ENCODE measurements at regions not wholly inside any gene's neighbourhood (a gene's known extent, or its start where the extent isn't known, plus 50 kb on each side); places are given as distances from the start of the nearest gene placed in this dataset.
"Not testable (repeated sequence)": the region's sequence is repeated elsewhere in the genome, so short reads cannot be mapped to it uniquely, and the experiment has no call there.

GRCh38 chr1:38746941-38747600, 112.5 kb downstream of the RRAGC start:
- no peak for DNase-seq

- no peak for DNase-seq
Measured at GRCh38 chr1:38746402-38746935, 113.1 kb downstream of the RRAGC start.

DNA sequence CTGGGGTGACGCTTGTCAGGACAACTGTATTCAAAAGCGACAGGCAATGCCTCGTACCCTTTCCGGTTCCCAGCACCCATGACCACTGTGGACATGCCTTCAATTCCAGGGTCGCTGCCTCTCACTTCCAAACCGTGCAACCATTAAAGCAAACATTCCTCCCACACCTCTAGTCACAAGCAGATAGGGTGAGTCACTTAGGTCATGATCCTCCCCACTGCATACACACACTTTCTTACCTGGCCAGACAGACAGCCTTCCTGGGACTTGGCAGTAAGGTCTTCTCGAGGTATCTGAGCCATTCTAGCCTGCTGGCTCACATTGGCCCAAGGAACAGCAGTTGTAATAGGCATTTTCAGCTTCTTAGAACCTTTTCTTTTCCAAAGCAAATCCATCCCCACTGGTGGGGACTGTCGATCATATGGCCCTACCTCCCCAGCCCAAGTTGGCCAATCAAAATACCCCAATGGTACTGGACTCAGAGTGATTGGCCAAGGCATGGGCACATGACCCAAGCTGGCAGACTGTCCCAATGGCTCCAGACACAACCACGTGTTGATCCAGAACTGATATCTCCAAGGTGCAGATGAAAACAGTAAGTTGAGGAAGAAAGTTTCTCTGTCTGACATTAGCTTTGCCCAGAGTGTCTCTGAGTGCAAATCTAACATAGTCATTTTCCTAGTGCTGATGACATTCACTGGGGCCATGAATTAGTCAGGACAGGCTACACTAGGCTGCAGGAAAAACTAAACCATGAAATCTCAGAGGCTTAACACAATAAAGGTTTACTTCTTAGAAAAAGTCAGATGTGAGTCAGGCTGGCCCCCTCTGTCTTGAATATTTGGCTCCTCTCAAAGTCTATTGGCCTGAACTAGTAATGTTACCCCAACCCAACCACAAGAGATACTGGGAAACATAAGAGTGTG, 113.8 kb downstream of the RRAGC start:
- no peak for DNase-seq

DNA sequence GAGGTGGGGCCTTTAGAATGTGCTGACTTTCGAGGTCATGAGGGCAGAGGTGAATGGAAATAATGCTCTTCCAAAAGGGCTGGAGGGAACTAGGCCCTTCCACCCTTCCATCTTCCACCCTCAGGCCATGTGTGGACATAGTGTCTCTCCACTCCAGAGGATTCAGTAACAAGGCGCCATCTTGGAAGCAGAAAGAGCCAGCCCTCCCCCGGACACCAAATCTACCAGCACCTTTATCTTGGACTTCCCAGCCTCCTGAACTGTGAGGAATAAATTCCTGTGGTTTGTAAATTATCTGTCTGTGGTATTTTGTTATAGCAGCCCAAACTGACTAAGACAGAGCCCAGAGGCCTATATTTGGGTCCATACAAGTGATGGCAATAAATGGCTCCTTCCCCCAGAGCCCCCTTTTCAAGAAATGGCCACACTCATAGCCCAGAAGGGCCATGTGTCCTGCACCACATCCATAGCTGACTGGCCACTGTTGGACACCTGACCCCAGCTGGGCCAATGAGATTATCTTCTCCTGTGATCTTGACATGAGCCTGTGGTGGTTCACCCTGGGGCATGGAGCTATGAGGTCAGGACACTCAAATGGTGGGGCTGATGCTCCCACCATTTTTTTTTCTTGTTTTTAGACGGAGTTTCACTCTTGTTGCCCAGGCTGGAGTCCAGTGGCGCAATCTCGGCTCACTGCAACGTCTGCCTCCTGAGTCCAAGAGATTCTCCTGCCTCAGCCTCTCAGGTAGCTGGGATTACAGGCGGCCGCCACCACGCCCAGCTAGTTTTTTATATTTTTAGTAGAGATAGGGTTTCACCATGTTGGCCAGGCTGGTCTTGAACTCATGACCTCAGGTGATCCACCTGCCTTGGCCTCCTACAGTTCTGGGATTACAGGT, 114.9 kb downstream of the RRAGC start:
- no peak for DNase-seq

- DNase-seq = no peak
Measured at GRCh38 chr1:38743184-38743583, 116.4 kb downstream of the RRAGC start.

GRCh38 chr1:38741341-38741740, 118.2 kb downstream of the RRAGC start:
- DNase-seq = no peak

GRCh38 chr1:38740487-38740886, 119.1 kb downstream of the RRAGC start:
- no peak for DNase-seq

DNA sequence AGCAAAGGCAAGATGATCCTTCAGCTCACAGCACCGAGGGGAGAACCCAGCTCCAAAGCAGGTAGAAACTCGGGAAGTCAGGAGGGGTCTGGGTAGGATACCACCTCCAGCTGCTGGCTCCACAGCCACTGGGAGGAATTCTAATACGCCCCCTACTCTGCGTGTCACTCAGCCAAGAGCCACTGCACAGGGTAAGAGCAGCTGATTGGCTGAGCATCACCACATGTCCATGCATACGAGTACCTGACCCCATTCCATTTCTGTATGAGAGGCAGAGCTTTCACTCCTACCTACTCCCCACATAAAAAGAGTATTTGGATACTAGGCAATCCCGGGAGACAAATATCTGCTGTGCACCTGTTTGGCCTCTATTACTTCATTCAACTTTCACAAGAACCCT, 121.4 kb downstream of the RRAGC start:
- DNase-seq = no peak

GRCh38 chr1:38736399-38736798, 123.2 kb downstream of the RRAGC start:
- no peak for DNase-seq

DNA sequence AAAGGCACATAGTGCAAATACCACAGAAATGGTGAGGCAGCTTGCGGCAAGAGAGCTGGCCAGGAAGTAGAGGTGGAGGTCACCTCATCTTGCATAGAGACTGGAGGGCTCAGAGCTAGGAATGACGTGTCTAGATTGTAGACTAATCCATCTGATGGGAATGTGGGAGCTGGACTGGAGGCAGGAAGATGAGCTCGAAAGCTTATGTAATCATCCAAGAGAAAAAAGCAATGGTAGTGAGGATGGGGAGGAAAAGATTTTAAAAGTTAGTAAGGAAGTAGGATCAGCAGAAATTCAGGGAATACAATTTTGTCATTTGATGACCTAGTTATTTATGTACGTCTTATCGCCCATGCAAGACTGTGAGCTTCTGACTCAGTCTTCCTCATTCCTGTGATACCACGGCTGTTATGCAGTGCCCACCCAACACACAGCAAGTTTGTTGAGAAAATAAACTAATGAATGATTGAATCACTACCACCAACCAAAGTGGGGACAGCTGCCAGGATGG, 123.9 kb downstream of the RRAGC start:
- DNase-seq = no peak

- no peak for DNase-seq
Measured at GRCh38 chr1:38733761-38734160, 125.8 kb downstream of the RRAGC start.

- DNase-seq = no peak
Measured at GRCh38 chr1:38730511-38731397, 128.8 kb downstream of the RRAGC start.

DNA sequence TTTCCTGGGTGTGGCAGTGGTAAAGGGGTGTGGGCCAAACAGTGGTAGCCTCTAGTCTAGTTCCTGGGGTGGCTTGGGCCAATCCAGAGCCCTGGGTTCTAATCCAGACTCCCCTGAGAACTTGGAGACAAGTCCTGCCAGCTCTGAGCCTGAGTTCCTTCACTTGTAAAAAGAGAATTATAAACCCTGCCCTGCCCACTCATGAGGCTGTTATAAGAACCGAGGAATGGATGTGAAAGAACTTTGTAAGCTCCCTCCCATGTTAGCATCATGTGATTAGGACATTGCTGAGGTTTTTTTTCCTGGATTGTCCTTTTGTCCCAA, 131.0 kb downstream of the RRAGC start:
- no peak for DNase-seq

GRCh38 chr1:38727684-38728584, 131.6 kb downstream of the RRAGC start:
- no peak for DNase-seq

DNA sequence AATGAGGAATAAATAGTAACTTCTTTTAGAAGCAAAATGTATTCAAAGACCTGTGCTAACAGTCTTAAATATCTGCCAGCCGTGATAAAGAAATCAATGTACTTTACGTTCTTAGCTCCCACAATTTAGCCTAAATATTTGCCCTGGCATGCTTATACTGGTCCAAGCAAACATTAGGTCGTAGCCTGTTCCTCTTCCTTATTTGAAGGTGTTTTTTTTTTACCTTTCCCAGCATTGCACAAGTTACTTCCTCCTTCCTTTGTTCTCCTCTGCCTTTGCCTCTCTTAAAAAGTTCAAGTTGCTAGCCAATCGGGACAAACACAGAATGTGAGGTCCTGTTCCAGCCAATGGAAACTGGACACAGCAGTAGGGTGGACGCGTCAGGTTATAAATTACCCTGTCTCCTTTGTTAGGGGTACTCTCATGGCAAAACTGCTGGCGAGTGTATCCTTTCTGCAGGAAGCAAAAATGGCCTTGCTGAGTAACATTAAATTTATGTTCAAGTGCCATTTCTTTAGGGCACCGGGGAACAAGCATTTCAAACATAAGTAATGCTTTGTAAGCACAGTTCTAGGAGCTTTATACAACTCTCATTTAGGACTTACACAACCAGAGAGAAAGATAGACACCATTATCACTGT, 134.1 kb downstream of the RRAGC start:
- not testable (repeated sequence) for DNase-seq

- DNase-seq = no peak
Measured at GRCh38 chr1:38724160-38725131, 135.1 kb downstream of the RRAGC start.

- no peak for DNase-seq
Measured at GRCh38 chr1:38721816-38722215, 137.8 kb downstream of the RRAGC start.

- DNase-seq = no peak
Measured at GRCh38 chr1:38719880-38720279, 139.7 kb downstream of the RRAGC start.

DNA sequence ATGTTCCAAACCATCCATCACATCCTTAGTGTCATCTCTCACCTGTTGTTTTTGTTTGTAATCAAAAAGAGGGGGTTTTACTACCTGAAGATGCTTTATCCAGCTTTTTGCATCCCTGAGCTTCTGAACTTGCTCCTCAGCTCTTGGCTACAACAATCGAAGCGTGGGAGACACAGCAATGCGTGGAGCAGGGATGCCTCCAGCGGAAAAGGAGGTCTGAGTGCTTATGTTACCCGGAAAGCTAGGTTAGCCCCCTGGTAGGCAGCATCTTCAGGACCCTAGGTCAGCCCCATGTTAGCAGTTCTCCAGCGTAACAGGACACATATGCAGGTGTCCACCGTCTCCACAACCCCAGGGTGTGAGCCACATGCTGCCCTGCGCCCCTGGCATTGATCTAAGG, 141.5 kb downstream of the RRAGC start:
- no peak for DNase-seq

All from CD4-positive, alpha-beta T cell treated with Interferon gamma for 1 hour (primary cell).